HL-60 (cell line): ENCODE measurements at regions not wholly inside any gene's neighbourhood (a gene's known extent, or its start where the extent isn't known, plus 50 kb on each side); places are given as distances from the start of the nearest gene placed in this dataset.
A peak's percentile ranks its signal among the peaks of the same experiment; 100 is the strongest.

Experiments
- DNase-seq, 2 experiments: peaks; one replicate each; pipeline ENCODE4 v3.0.0-alpha.2; 2010 to 2020; ENCODE audit warnings: low read depth in 1 of 2, low spot score in 1 of 2
- H3K27ac ChIP-seq: fragments of 250-450 bp; sonication (Bioruptor Pico); replicated peaks from 2 replicates; pipeline ENCODE4 v1.5.1; 2020; ENCODE audit warnings: mild to moderate bottlenecking, moderate library complexity
- H3K27me3 ChIP-seq: fragments of 250-450 bp; sonication (Bioruptor Pico); 2 replicates; pipeline ENCODE4 v1.5.1; 2021; ENCODE audit warnings: mild to moderate bottlenecking, moderate library complexity; ENCODE audit not compliant: insufficient read depth, poor library complexity, severe bottlenecking
- H3K4me3 ChIP-seq: replicated peaks from 2 replicates; pipeline ENCODE4 v1.5.1; 2011; ENCODE audit warnings: mild to moderate bottlenecking, control low read depth, low read length; ENCODE audit not compliant: insufficient read depth
- CTCF ChIP-seq: IDR thresholded peaks from one replicate; pipeline ENCODE4 v1.5.1; 2011; ENCODE audit warnings: low read length, control low read depth, inconsistent platforms; ENCODE audit not compliant: insufficient read depth
- GABPA ChIP-seq: IDR thresholded peaks from 2 replicates; pipeline ENCODE4 v1.6.1; 2012; ENCODE audit warnings: low read depth
- POLR2AphosphoS5 ChIP-seq: IDR thresholded peaks from 2 replicates; pipeline ENCODE4 v1.6.1; 2012; ENCODE audit warnings: low read depth
- REST ChIP-seq: IDR thresholded peaks from 2 replicates; pipeline ENCODE4 v1.6.1; 2012; ENCODE audit warnings: low read depth; ENCODE audit not compliant: insufficient replicate concordance
- SPI1 ChIP-seq: IDR thresholded peaks from 2 replicates; pipeline ENCODE4 v1.6.1; 2012; ENCODE audit warnings: low read depth, mild to moderate bottlenecking, borderline replicate concordance

GRCh38 chr4:123081971-123082370 lies 159.6 kb upstream of the NUDT6 start:
- DNase-seq, result no peak

GRCh38 chr4:123083646-123084045 lies 161.2 kb upstream of the NUDT6 start:
- peak overlapping the region; percentile 52 for H3K27ac ChIP-seq
- TF ChIP-seq GABPA (no peak), POLR2AphosphoS5 (no peak), REST (no peak), CTCF (no peak), SPI1 (no peak)
- DNase-seq, result no peak

More at GRCh38 chr4:123081971-123082370, 159.6 kb upstream of the NUDT6 start:
- Histone ChIP-seq H3K27ac (no peak overlapping the region), H3K27me3 (no peaks in the 10 kb centered on the region), H3K4me3 (no peak overlapping the region)
- TF ChIP-seq REST (no peak), CTCF (no peak), SPI1 (no peak), POLR2AphosphoS5 (no peak)

GRCh38 chr4:123088501-123088900 lies 166.1 kb upstream of the NUDT6 start:
- Histone ChIP-seq H3K27ac (peak overlapping the region; percentile 43), H3K27me3 (no peaks in the 10 kb centered on the region), H3K4me3 (no peak overlapping the region)
- peak; percentile 32 to 72 for DNase-seq
- TF ChIP-seq CTCF (no peak), SPI1 (peak; percentile 95), REST (no peak), GABPA (no peak), POLR2AphosphoS5 (peak; percentile 42; the same call in 1 of the 2 replicates)

More at GRCh38 chr4:123083646-123084045, 161.2 kb upstream of the NUDT6 start:
- no peaks in the 10 kb centered on the region for H3K27me3 ChIP-seq
- no peak overlapping the region for H3K4me3 ChIP-seq
